Parathyroid adenoma (tissue), 2 donors: ENCODE measurements at regions not wholly inside any gene's neighbourhood (a gene's known extent, or its start where the extent isn't known, plus 50 kb on each side); places are given as distances from the start of the nearest gene placed in this dataset.

Source experiments
- H2AFZ ChIP-seq: fragments of 300-600 bp; sonication (generic); one replicate; pipeline ENCODE4 v1.7.0; 2017; ENCODE audit warnings: antibody characterized with exemption, mild to moderate bottlenecking
- H3K27ac ChIP-seq: fragments of 300-600 bp; sonication (generic); one replicate; pipeline ENCODE4 v1.7.0; 2017
- H3K27me3 ChIP-seq: fragments of 300-600 bp; sonication (generic); one replicate; pipeline ENCODE4 v1.7.0; 2017; ENCODE audit warnings: low read length; ENCODE audit not compliant: control insufficient read depth, insufficient read depth
- H3K36me3 ChIP-seq: fragments of 300-600 bp; sonication (generic); one replicate; pipeline ENCODE4 v1.7.0; 2017; ENCODE audit warnings: low read length; ENCODE audit not compliant: control insufficient read depth, insufficient read depth
- H3K4me1 ChIP-seq: fragments of 300-600 bp; sonication (generic); one replicate; pipeline ENCODE4 v1.7.0; 2017; ENCODE audit warnings: control low read depth
- H3K4me2 ChIP-seq: fragments of 300-600 bp; sonication (generic); one replicate; pipeline ENCODE4 v1.7.0; 2017; ENCODE audit warnings: low read length
- H3K4me3 ChIP-seq: fragments of 300-600 bp; sonication (generic); one replicate; pipeline ENCODE4 v1.7.0; 2017; ENCODE audit warnings: low read depth, low read length
- H3K79me2 ChIP-seq: fragments of 300-600 bp; sonication (generic); one replicate; pipeline ENCODE4 v1.7.0; 2017; ENCODE audit warnings: control low read depth
- H3K9ac ChIP-seq: fragments of 300-600 bp; sonication (generic); one replicate; pipeline ENCODE4 v1.7.0; 2017; ENCODE audit warnings: mild to moderate bottlenecking
- H3K9me3 ChIP-seq: fragments of 300-600 bp; sonication (generic); one replicate; pipeline ENCODE4 v1.7.0; 2017; ENCODE audit warnings: low read length; ENCODE audit not compliant: control insufficient read depth
- TF ChIP-seq, protein P1 (sequence below): fragments of 300-600 bp; sonication (generic); IDR thresholded peaks from one replicate; pipeline ENCODE4 v1.7.0; 2017; ENCODE audit warnings: antibody characterized with exemption, mild to moderate bottlenecking
- donor health status: primary hyperparathyroidism.

DNA sequence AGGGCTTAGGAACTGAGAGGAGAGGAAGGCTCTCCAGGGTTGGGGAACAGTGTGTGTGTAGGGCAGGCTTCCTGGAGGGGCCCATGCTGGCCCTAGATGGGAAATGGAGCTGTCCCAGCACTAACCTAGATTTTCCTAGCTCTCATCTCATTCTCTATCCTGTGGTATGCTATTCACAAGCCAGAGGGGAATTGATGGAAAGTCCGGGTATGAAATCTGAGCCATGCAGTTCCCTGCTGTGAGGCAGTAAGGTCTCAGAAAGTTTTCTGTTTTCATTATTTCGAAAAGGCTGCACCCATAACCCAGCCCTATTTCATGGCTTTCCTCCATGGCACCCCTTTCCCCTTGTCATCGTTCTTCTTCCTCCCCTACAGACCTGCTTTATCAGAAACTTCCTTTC lies 220.3 kb downstream of the RPS24 start:
- TF ChIP-seq, protein P1, sequence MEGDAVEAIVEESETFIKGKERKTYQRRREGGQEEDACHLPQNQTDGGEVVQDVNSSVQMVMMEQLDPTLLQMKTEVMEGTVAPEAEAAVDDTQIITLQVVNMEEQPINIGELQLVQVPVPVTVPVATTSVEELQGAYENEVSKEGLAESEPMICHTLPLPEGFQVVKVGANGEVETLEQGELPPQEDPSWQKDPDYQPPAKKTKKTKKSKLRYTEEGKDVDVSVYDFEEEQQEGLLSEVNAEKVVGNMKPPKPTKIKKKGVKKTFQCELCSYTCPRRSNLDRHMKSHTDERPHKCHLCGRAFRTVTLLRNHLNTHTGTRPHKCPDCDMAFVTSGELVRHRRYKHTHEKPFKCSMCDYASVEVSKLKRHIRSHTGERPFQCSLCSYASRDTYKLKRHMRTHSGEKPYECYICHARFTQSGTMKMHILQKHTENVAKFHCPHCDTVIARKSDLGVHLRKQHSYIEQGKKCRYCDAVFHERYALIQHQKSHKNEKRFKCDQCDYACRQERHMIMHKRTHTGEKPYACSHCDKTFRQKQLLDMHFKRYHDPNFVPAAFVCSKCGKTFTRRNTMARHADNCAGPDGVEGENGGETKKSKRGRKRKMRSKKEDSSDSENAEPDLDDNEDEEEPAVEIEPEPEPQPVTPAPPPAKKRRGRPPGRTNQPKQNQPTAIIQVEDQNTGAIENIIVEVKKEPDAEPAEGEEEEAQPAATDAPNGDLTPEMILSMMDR = no peak
- Histone ChIP-seq H3K4me2 (no peak overlapping the region), H3K4me1 (peaks cover 3% of the 10 kb centered on the region), H3K9ac (no peak overlapping the region), H2AFZ (no peak overlapping the region), H3K36me3 (no peaks in the 10 kb centered on the region), H3K79me2 (no peaks in the 10 kb centered on the region), H3K9me3 (no peaks in the 10 kb centered on the region), H3K4me3 (no peak overlapping the region), H3K27ac (no peak overlapping the region), H3K27me3 (no peaks in the 10 kb centered on the region)

DNA sequence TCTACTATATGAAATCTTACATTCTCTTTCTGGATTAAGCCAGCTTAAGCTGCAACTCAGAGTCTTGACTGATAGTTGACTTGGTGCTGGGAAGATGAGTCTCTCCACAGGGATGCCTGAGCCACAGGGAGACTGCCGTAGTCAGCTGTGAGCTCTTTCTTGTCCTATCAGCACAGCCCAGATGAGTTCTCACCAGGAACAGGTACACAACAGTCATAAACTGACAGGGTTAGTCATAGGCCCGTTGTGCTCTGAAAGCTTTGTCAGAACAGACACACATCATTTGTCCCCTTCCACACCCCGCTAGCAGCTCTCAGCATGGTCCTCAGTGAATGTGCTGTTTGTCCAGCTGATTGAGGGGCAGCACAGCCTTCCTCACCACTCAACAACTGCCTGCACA lies 221.6 kb downstream of the RPS24 start:
- H2AFZ ChIP-seq = no peak overlapping the region
- H3K4me2 ChIP-seq = no peak overlapping the region
- no peaks in the 10 kb centered on the region for H3K36me3 ChIP-seq
- no peaks in the 10 kb centered on the region for H3K9me3 ChIP-seq
- TF ChIP-seq, protein P1 = no peak
- H3K9ac ChIP-seq = no peak overlapping the region
- H3K4me3 ChIP-seq = no peak overlapping the region
- H3K79me2 ChIP-seq = no peaks in the 10 kb centered on the region
- H3K27me3 ChIP-seq = no peaks in the 10 kb centered on the region
- peaks cover 3% of the 10 kb centered on the region for H3K4me1 ChIP-seq
- no peak overlapping the region for H3K27ac ChIP-seq

DNA sequence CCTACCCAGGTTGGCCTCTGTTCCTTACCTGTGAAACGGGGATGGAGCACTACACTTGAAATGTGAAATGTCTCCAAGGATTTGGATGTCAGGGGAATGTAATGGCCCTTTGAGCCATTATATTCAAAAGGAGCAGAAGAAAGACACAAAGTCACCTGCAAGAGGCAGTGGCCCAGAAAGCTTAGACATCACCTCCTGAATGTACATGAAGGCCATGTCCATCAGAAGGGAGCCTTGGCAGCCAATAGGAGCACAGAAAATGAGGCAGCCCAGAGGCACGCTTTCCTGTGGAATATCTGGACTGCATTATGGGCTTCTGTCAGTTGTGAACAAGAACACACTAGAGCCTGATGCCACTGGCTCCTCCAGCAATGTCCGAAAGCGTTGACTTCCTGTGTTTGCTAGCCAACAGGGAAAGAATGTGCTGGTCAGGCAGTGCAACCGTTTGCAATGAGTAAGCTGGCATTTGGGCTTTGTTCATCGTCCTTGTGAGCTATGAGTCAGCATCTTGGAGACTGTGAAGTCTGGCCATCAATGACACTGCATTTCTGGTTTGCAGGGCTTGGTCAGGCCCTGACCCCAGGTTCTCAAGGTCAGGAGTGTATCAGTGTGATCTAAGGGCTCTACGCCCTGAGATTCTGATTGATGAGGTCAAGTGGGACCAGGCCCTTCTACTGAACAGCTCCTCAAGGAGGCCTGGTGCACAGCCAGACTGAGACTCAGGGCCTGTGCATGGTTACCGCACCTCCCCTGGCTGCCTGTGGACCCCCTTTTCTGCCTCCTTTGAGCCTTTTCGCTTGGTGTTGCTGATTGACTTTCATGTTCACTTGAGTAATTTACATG lies 222.4 kb downstream of the RPS24 start:
- H3K4me2 ChIP-seq = no peak overlapping the region
- H3K4me3 ChIP-seq = no peak overlapping the region
- H3K4me1 ChIP-seq = peaks cover 3% of the 10 kb centered on the region
- no peaks in the 10 kb centered on the region for H3K9me3 ChIP-seq
- no peak overlapping the region for H2AFZ ChIP-seq
- H3K36me3 ChIP-seq = no peaks in the 10 kb centered on the region
- H3K27ac ChIP-seq = no peak overlapping the region
- no peaks in the 10 kb centered on the region for H3K79me2 ChIP-seq
- TF ChIP-seq, protein P1 = no peak
- no peak overlapping the region for H3K9ac ChIP-seq
- no peaks in the 10 kb centered on the region for H3K27me3 ChIP-seq

DNA sequence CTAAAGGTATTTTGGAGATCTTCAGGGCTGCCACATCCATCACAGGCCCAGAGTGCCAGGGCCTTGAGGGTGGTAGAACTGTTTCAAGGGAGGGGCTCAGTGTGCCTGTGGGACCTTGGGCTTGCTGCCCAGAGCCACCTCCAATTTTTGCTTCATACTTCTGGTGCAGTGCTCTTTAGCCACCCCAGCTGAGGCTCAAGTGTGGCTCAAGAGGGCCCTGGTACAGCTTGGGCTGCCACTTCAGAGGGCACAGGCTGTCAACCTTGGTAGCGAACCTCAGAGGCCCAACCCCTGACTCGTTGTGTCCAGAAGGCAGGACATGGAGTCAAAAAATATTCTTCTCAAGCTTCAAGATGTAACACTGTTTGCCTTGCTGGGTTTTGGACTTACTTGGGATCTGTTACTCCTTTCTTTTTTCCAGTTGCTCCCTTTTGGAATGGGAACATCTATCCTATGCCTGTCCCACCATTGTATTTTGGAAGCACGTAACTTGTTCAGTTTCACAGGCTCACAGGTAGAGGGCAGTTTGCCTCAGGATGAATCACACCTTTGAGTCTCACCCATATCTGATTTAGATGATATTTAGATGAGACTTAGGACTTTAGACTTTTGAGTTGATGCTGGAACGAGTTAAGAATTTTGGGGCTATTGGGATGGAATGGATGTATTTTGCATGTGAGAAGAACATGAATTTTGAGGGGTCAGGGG lies 224.8 kb downstream of the RPS24 start:
- no peaks in the 10 kb centered on the region for H3K27me3 ChIP-seq
- no peak overlapping the region for H3K9ac ChIP-seq
- no peaks in the 10 kb centered on the region for H3K79me2 ChIP-seq
- H3K4me2 ChIP-seq = no peak overlapping the region
- H3K4me1 ChIP-seq = peaks cover 3% of the 10 kb centered on the region
- TF ChIP-seq, protein P1 = peak; percentile 13
- no peak overlapping the region for H2AFZ ChIP-seq
- H3K27ac ChIP-seq = no peak overlapping the region
- H3K9me3 ChIP-seq = no peaks in the 10 kb centered on the region
- no peaks in the 10 kb centered on the region for H3K36me3 ChIP-seq
- no peak overlapping the region for H3K4me3 ChIP-seq
